HG02852 (cell line): ENCODE measurements at regions not wholly inside any gene's neighbourhood (a gene's known extent, or its start where the extent isn't known, plus 50 kb on each side); places are given as distances from the start of the nearest gene placed in this dataset.
"Not testable (repeated sequence)": the region's sequence is repeated elsewhere in the genome, so short reads cannot be mapped to it uniquely, and the experiment has no call there.

Experiments
- ATAC-seq: cut with Tn5 transposase; IDR thresholded peaks from one replicate; pipeline ENCODE4 v1.9.1; 2021; ENCODE audit warnings: mild to moderate bottlenecking, moderate library complexity; ENCODE audit not compliant: unreplicated experiment

DNA sequence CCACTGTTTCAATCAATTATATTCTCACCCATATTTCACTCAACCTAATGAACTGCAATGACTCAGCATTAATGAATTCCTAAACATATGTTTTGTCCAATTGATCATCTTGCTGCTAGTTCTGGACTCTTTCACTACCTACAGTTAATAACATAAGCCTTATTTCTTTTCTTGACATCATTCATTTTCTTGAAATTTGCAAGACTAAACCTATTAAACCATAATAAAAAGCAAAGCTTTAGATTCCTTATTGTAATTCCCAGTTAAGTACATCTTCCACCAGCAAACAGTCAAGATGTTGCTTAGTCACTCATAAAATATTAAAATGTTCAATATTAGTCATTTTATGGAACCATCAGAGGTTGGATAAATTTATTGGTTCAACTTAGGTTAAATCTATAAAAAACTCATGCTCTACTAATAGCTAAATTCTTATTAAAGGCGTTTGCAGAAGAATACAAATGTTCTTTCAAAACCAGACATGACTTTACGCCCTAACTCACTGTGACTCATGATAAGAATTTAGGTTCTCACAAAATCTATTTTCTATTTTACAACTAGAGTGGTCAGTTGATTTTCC lies 599.4 kb downstream of the RNF144A start:
- no peak for ATAC-seq

- no peak for ATAC-seq
Measured at GRCh38 chr2:7517088-7517487, 599.9 kb downstream of the RNF144A start.

DNA sequence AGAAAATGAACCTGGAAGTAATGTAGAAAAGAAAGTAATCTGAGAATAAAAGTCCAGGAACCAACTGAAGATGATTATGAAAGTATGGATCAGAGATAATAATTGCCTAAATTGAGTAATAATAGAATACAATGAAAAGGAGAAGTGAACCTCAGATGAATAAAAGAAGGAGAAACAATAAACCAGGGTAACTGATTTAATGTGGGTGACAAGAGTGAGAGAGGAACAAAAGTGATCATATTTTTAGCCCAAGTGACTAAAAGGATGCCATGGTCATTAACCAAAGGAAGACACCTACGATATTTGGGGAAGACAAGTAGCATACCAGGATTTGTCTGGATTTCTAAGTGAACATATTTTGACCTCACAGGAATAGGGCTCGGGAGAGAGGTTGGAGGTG lies 600.6 kb downstream of the RNF144A start:
- no peak for ATAC-seq

DNA sequence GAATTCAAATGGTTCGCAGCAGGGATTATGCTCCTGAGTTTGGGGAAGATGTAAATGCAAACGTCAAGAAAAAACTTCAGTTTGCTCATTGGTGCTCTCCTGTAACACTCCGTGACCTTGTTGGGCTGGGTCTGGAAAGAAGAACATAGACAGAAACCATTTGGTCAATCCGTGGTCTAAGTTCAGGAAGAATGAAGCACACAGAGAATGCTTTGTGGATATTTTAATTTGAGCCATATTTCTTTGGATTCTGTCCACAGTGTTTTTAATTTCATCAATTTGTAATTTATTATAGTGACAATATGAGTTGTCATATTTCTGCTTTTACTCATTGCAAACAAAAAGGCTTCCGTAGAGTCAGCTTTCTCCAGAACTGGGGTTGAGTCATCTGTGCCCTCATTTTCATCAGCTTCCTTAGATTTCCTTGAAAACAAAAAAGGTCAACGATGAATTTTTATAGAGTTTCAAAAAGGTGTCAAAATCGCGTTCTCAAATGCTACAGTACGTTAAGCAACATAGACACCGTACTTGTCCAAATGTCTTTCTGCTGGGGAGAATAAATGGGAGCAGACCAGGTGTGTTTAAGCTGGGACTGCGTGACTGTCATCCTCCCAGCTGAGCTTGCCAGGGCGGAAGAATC lies 606.4 kb downstream of the RNF144A start:
- ATAC-seq = no peak

- ATAC-seq = no peak
Measured at GRCh38 chr2:7524195-7524594, 607.0 kb downstream of the RNF144A start.

- no peak for ATAC-seq
Measured at GRCh38 chr2:7525746-7526145, 608.5 kb downstream of the RNF144A start.

- no peak for ATAC-seq
Measured at GRCh38 chr2:7527165-7527722, 610.0 kb downstream of the RNF144A start.

DNA sequence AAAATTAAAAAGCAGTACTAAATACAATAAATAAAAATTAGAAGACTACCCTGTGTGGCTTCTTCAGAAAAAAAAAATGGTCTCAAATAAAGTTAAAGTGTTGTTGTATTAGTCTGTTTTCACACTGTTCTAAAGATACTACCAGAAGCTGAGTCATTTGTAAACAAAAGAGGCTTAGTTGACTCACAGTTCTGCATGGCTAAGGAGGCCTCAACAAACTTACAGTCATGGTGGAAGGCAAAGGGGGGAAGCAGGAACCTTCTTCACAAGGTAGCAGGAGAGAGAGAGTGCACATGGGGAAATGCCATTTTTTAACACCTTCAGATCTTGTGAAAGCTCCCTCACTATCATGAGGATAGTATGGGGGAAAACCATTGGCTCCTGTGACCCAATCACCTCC lies 612.8 kb downstream of the RNF144A start:
- no peak for ATAC-seq

DNA sequence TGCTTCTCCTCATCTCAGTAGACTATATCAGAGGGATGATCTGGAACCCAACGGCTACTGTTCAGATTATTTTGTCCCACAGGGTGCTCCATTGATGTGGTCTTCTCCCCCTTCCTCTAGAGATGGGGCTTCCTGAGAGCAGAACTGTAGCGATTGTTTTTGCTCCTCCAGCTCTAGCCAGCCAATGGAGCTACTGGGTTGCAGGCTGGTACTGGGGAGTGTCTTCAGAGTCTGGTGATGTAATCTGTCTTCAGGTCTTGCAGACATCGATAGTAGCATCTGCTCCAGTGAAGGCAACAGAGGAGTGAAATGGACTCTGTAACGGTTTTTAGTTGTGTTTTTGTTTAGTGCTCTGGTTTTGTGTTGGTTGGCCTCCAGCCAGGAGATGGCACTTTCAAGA lies 621.9 kb downstream of the RNF144A start:
- no peak for ATAC-seq

DNA sequence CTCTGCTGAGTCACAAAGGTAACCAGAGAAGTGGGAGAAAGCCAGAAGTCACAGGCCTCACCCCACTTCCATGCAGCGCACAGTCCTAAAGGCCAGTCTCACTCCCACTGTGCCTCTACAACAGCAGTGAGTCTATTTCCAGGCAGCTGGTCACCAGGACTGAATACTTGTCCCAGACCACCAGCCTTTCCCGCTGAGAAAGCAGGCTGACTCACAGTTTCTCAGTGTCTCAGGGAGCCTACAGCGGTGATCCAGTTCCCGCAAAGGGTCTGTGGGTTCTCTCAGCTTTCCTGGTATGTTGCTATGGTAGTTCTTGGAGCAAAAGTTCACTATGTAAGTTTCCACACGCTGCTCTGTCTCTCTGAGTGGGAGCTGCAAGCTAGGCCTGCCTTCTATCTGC lies 622.5 kb downstream of the RNF144A start:
- ATAC-seq = no peak

GRCh38 chr2:7552825-7553570 lies 635.8 kb downstream of the RNF144A start:
- ATAC-seq = no peak

DNA sequence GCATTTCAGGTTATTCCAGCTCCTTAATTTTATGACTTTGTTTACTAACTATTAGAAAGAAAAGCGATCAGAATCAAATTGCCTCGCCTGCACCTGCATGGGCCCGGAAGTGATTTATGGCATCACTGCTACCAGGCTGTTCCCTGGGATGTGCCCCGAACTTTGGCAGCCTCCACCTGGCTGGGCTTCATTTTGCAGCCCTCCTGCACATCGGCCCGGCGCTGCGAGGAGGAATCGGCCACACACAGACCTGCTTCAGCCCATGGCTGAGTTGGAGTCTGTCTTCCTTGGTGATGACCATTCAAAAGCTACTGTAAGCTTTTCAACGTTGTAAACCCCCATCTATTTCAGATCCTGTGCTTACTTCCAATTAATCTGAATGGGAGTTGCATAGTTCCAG lies 638.0 kb downstream of the RNF144A start:
- ATAC-seq = no peak

DNA sequence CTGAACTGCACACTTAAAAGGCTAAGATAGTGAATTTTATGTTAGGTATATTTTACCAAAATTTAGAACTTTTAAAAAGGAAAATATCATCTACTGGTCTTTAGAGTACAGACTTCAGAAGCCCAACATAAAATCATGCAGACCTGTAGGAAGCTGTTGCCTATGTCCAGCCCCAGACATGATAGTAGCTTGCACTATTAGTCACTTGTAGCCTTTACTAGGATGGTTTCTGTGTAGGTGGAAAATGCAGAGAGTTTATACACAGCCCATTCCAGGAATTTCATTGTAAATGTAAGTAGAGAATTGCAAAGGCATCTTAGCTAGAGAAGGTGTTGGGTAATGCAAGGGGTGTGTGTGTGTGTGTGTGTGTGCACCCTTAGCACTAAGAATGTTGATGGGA lies 640.2 kb downstream of the RNF144A start:
- no peak for ATAC-seq

DNA sequence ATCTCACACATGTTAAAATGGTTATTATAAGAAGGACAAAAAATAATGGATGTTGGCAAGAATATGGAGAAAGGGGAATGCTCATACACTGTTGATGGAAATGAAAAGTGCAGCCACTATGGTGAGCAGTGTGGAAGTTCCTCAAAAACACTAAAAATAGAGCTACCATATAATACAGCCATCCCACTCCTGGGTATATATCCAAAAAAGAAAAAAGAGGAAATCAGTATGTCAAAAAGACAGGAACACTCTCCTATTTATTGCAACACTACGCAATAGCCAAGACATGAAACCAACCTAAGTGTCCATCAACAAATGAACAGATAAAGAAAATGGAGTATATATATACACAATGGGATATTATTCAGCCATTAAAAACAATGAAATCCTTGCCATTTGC lies 642.6 kb downstream of the RNF144A start:
- ATAC-seq = no peak

DNA sequence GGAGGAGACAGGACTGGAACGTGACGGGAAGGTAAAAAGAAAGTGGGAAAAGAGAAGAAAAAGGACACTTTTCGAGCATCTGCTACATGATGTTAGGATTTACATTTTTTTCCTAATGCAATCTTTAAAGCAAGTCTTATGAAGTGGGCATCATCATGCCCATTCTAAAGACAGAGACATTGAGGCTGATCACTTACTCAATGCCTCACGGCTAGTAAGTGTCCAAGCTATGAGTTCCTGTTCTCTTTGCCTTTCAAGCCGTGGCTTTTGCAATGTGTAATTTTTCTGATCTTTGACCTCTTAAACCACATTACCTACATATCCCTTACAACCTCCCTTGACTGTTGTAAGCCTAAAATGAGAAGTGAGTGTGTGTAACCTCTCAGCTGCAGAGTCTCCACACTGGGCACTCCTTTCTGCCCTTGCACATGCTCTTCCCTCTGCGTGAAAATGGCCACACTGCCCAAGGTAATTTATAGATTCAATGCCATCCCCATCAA lies 649.2 kb downstream of the RNF144A start:
- ATAC-seq = no peak

DNA sequence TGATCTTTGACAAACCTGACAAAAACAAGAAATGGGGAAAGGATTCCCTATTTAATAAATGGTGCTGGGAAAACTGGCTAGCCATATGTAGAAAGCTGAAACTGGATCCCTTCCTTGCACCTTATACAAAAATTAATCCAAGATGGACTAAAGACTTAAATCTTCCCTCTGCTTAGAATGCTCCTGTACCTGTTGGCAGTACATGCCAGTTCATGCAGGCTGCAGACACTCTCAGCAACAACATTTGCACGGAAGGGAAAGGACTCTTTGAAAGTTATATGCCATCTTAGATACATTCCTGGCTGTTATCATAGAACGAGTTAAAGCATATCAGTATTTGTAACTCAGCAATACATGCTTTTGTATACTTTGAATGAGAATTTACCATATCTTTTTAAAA lies 649.9 kb downstream of the RNF144A start:
- ATAC-seq = not testable (repeated sequence)

GRCh38 chr2:7567646-7568045 lies 650.4 kb downstream of the RNF144A start:
- no peak for ATAC-seq

DNA sequence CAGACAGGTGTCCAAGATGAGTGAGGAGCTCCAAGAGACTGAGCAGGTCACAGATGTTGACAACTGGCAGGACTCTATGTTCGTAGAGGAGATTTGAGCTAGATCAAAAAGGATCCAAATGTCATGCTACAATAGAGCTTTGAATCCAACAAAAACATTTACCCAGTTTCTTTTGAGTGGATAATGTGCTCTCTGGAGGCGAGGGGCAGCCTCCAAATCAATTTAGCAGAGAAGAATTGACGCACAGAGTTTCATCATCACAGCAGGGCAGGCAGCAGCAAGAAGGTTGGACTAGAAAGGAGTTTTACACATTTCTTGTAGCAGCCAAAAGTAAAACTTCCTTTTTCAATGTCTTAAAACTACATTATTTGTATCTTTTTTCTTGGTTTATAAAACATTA lies 653.0 kb downstream of the RNF144A start:
- no peak for ATAC-seq

GRCh38 chr2:7571701-7572100 lies 654.5 kb downstream of the RNF144A start:
- ATAC-seq = no peak

DNA sequence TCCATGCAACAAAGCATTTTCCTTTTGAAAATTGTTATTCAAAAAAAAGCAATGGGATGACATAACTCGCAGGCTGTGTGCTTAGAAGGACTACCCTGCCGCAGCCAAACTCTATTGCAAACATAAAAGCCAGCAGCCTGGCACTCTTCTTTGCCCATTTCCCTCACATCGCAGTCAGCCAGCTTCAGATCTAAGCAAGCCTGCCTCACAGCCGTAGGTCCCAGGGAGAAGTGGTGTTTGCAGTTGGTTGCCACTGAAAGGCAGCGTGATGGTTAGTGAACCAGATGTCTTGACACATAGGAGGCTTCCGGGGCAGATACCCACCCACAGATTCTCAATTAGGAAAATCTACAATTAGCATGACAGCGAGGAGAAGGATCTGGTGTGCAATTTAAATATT lies 655.2 kb downstream of the RNF144A start:
- no peak for ATAC-seq

- no peak for ATAC-seq
Measured at GRCh38 chr2:7573166-7573825, 656.1 kb downstream of the RNF144A start.
